Breast epithelium (tissue), 3 donors: ENCODE measurements at regions not wholly inside any gene's neighbourhood (a gene's known extent, or its start where the extent isn't known, plus 50 kb on each side); places are given as distances from the start of the nearest gene placed in this dataset.

Experiments used
- POLR2A ChIP-seq: fragments of 450-650 bp; IDR thresholded peaks from one replicate; pipeline ENCODE4 v1.6.1; 2016; ENCODE audit warnings: antibody characterized with exemption, mild to moderate bottlenecking, moderate library complexity
- TF ChIP-seq, protein P1 (sequence below), 3 donors: fragments of 450-650 bp; IDR thresholded peaks; one replicate each; pipeline ENCODE4 v1.5.1; 2016 to 2017; ENCODE audit warnings: antibody characterized with exemption in 3 of 3, mild to moderate bottlenecking in 3 of 3, moderate library complexity in 3 of 3

DNA sequence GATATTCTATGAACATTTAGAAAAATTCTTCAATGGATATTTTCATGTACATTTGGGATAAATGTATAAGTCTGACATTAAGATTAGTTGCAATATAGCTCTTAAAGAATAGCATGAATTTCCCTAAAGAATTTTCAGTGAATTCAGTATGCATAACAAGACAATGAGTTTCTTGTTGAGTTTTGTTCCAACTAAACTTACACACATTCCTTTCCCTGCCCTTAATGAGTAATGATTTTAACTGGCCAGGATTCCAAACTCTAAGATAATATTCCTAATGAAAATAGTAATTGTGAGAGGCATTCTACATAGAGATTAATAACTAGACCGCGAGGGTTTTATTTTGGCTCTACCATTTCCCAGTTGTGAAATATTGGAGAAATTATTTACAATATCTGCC is 390.3 kb upstream of the GALNT5 start:
- TF ChIP-seq, protein P1, sequence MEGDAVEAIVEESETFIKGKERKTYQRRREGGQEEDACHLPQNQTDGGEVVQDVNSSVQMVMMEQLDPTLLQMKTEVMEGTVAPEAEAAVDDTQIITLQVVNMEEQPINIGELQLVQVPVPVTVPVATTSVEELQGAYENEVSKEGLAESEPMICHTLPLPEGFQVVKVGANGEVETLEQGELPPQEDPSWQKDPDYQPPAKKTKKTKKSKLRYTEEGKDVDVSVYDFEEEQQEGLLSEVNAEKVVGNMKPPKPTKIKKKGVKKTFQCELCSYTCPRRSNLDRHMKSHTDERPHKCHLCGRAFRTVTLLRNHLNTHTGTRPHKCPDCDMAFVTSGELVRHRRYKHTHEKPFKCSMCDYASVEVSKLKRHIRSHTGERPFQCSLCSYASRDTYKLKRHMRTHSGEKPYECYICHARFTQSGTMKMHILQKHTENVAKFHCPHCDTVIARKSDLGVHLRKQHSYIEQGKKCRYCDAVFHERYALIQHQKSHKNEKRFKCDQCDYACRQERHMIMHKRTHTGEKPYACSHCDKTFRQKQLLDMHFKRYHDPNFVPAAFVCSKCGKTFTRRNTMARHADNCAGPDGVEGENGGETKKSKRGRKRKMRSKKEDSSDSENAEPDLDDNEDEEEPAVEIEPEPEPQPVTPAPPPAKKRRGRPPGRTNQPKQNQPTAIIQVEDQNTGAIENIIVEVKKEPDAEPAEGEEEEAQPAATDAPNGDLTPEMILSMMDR (IDR thresholded peaks at IDR 0.05) = no peak
- no peak for TF ChIP-seq POLR2A
